Amygdala (tissue), 56 donors: ENCODE measurements at regions not wholly inside any gene's neighbourhood (a gene's known extent, or its start where the extent isn't known, plus 50 kb on each side); places are given as distances from the start of the nearest gene placed in this dataset.

ENCODE experiments used
- DNase-seq, 56 donors: peaks; one replicate each; lab custom pipeline; 2025; lab: John Stamatoyannopoulos, UW

DNA sequence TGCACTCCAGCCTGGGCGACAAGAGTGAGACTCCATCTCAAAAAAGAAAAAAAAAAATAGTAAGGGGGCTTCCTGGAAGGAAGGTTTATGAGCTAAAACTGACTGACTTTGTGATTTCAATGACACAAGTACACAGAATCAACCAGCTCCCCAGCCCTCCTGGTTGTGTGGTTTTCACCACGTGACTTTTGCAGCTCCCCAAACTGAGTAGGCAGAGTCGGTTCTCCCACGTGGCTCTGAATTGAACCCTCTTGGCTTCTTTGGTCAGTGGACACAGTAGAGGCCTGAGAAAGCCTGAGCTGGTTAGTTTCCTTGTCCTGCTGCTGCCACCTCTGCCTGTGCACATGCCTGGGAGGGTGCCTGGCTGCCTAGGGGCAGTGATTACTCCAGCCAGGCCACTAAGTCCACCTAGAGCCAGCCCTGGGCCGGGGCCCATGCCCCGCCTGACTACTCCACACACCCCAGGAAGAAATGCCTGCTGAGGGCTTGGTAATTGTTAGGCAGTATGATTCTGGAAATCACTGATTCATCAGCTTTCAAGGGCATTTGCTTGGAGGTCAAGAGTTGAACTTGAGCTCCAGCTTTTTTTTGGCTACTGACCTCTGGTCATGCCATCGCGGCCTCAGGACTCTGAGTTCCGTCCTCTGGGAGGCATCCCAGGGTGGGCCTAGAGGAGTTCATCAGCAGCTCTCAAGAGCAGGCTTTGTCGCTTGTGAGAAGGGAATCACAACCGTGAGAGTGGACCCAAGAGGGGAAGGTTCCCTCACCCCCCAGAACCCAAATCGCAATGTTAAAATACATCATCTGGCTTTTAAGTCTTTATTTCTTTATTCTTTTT, 431.9 kb upstream of the HS6ST1 start:
- DNase-seq = no peak

DNA sequence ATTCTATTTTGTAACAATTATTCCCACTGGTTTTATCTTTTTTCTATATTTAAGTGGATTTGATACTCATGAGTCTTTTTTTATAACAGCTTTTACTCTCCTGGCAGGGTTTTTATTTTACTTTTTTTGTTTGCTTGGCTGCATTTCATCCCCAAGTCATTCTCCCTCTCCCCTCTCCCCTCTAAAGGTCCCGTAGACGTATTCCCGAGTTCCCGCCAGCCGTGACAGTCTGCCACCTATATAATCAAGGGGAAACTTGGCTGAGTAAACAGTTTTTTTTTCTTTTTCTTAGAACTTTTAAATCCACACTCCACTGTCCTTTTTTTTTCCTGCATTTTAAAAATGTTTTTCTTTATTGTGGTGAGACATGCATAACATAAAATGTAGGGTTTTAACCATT, 433.1 kb upstream of the HS6ST1 start:
- DNase-seq = no peak

DNA sequence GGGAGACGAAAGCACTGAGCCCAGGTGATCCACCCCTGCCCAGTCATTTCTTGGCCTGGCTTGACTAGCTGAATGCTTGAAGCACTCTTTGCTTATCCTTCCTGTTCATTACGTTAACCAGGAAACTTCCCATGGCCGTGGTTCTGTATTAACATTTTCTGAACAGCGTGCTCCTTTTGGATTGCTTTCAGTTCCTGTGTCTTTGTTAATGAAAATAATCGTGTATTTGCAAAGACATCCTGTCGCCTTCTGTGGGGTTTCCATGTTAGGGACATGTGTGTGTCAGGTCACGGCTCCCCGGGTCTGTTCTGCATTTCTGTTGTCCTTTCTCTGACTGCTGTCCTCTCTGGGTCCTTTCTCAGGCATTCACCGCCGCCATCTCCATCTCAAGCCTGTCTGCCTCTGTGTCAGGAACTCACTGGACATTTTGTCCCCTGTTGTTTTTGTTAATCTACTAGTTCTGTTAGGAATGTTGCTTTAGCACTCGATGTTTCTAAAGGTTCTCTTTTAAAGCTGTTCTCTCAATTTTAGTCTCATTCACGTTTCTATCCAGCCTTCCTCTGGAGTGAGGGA, 434.1 kb upstream of the HS6ST1 start:
- DNase-seq = no peak

DNA sequence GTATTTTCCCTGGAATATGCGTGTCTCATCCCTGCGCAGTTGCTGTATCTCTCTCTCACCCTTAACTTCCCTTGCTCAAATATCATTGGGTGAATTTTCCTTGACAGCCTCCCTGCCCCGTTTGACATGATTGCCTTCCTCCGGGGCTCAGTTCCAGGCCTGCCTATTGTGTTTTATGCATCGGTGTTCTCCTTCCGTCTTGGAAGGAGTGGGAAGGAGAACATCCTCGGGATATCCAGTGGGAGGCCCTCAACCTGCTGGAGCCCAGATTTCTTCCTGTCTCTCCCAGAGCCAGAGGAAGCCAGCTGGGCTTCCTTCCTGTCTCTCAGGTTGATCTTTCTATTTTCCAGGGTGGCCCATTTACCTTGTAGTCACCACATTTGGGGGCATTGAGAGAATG, 434.7 kb upstream of the HS6ST1 start:
- no peak for DNase-seq

GRCh38 chr2:128753800-128754199, 435.1 kb upstream of the HS6ST1 start:
- no peak for DNase-seq

- peak in 22 of 56 donors; percentile 16 to 64 (median 28) for DNase-seq
Observed at GRCh38 chr2:128754246-128754724, 435.6 kb upstream of the HS6ST1 start.

- DNase-seq = no peak
Observed at GRCh38 chr2:128755695-128756364, 437.2 kb upstream of the HS6ST1 start.

DNA sequence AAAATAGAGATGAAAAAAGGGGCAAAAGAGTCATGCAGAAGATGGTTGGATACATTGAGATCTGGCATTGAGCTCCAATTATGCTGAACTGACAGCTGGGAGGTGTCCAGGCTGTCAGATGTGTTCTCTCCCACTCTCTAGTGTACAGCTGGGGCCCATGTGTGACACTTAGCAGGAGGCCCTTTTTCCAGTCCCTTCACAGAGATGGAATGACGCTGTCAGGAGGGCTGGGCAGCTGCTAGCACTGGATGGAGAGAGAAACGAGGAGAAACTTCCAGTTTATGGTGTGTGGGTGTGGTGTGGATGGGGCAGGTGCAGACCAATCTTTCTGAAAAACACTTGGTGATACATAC, 437.7 kb upstream of the HS6ST1 start:
- no peak for DNase-seq

DNA sequence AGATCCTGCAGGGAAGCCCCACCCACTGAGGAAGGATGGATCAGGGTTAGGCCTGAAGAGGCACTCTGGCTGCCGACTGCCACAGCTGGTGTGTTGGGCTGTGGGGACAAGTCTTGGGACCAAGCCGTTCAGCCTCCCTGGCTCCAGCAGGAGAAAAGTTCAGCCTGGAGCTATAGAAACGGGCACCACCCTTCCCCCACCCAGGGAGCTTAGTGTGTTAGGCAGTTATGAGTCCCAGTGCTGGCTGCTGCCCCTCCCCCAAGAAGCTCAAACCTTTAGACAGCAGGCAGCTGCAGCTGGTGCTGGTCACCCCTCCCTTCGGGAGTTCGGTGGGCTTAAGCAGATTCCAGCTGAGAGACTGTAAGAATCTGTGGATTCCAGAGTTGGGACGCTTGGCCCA, 447.1 kb upstream of the HS6ST1 start:
- DNase-seq = no peak

DNA sequence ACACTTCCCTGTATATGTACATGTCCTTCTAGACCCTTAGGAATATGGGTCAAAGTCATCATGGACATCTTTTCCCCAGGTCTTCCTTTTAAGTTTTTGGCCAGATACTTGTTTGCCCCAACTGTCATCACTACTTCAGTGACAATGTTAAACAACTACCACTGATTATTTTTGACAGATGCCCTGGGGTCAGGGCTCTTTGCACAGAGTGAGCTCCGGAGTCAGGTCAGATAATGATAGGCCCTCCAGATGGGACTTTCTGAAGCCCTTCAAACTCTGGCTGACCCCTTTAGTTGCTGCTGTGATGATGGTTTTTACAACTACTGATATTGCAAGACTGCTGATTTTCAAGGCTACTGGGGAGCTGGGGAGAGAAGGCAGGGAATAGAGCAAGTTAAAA, 449.4 kb upstream of the HS6ST1 start:
- DNase-seq = no peak

- DNase-seq = no peak
Observed at GRCh38 chr2:128769457-128770142, 450.9 kb upstream of the HS6ST1 start.

- DNase-seq = no peak
Observed at GRCh38 chr2:128770143-128771085, 451.7 kb upstream of the HS6ST1 start.

- no peak for DNase-seq
Observed at GRCh38 chr2:128771401-128771800, 452.7 kb upstream of the HS6ST1 start.

DNA sequence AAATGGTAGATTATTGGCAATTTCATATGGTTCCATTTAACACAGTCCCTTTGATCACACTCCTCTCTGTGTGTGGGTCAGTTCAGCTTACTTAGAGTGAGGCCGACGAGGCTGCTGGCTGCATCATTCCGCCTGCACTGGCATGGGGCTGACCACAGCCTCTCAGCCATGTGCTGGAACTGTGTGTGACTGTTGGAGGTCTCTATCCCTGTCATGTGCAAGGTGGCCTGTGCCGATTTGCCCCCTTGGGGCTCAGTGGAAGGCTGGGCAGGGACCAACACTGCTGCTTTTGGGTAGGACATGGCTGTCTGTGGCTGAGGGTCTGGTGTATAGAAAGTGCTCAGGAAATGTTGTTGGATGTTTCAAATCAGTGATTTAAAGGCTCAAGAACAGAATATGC, 454.0 kb upstream of the HS6ST1 start:
- no peak for DNase-seq

GRCh38 chr2:128773641-128774319, 455.1 kb upstream of the HS6ST1 start:
- DNase-seq = no peak

DNA sequence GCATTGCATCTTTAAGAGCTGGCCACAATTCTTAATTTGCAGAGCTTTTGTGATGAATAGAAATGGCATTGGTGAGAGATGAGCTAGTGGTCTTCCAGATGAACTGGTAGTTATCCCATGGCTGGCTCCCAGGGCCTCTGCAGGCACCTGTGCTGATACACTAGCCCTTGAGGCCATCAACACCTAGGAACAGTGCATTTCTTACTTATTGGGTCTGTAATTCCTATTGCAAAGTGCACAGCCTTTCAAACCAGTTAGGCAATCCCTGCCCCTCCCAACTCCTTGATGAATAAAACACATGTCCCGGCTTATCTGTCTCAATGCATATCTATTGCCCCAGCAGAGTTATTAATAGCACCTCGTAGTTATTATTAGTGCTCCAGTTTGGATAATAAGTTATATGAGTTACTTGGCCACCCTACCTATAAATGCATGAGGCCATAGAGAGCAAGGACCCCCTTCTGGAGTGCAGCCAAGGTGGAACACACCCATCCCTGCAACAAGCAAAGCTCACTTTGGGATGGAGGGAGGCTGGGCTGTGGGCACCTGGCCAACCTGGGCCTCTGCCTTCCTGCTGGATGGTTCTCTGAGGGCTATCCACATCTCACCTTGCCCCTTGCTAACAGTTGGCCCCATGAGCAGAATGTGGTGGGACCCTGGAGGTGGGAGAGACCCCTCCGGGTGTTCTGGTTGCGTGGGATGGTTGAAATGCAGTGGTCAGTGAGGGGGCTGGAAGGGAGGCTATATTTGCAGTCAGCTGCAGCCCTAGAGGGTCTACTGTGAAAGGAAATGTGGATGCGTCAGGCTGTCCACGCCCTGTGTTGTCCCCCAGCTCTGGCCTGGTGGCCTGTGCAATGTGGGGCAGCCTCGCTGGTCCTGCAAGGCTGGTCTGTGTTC, 455.9 kb upstream of the HS6ST1 start:
- no peak for DNase-seq

GRCh38 chr2:128775217-128775913, 456.7 kb upstream of the HS6ST1 start:
- no peak for DNase-seq

- DNase-seq = no peak
Observed at GRCh38 chr2:128775914-128776285, 457.2 kb upstream of the HS6ST1 start.
